OCI-LY3 (cell line): ENCODE measurements at regions not wholly inside any gene's neighbourhood (a gene's known extent, or its start where the extent isn't known, plus 50 kb on each side); places are given as distances from the start of the nearest gene placed in this dataset.

Source experiments
- H2AFZ ChIP-seq: fragments of 200-600, 300-600 bp; shearing (Covaris generic); 2 replicates; pipeline ENCODE4 v1.6.0; 2014; ENCODE audit warnings: antibody characterized with exemption, low read depth, low read length
- H3K27ac ChIP-seq: fragments of 200-600, 300-600 bp; sonication (generic); 2 replicates; pipeline ENCODE4 v1.5.1; 2014; ENCODE audit warnings: mild to moderate bottlenecking, low read length, moderate library complexity, mixed read lengths
- H3K27me3 ChIP-seq: fragments of 200-600, 300-600 bp; sonication (generic); 2 replicates; pipeline ENCODE4 v1.6.1; 2014; ENCODE audit warnings: low read depth, low read length, mixed read lengths
- H3K36me3 ChIP-seq: fragments of 200-600, 300-600 bp; sonication (generic); replicated peaks from 2 replicates; pipeline ENCODE3; 2014; ENCODE audit warnings: low read depth, low read length, mixed read lengths
- H3K4me1 ChIP-seq: fragments of 300-600, 200-600 bp; sonication (generic); 2 replicates; pipeline ENCODE4 v1.6.1; 2014; ENCODE audit warnings: low read length, mixed read lengths
- H3K4me2 ChIP-seq: fragments of 200-600, 300-600 bp; sonication (generic); 2 replicates; pipeline ENCODE4 v1.6.1; 2014; ENCODE audit warnings: low read length, mixed read lengths
- H3K4me3 ChIP-seq: fragments of 300-600, 200-600 bp; sonication (generic); 2 replicates; pipeline ENCODE4 v1.5.1; 2014; ENCODE audit warnings: antibody characterized with exemption, mild to moderate bottlenecking, low read length, moderate library complexity
- H3K79me2 ChIP-seq: fragments of 300-600, 200-600 bp; shearing (Covaris generic); 2 replicates; pipeline ENCODE4 v1.6.1; 2014; ENCODE audit warnings: mild to moderate bottlenecking, low read length, mixed read lengths
- H3K9ac ChIP-seq: fragments of 300-600, 200-600 bp; shearing (Covaris generic); 2 replicates; pipeline ENCODE4 v1.6.0; 2014; ENCODE audit warnings: mild to moderate bottlenecking, low read length, moderate library complexity
- H3K9me3 ChIP-seq: fragments of 200-600, 300-600 bp; shearing (Covaris generic); 2 replicates; pipeline ENCODE4 v1.6.1; 2014; ENCODE audit warnings: low read length, mixed read lengths; ENCODE audit not compliant: insufficient read depth
- H4K20me1 ChIP-seq: fragments of 200-600, 300-600 bp; sonication (generic); 2 replicates; pipeline ENCODE4 v1.6.1; 2016; ENCODE audit warnings: low read length, mixed read lengths; ENCODE audit not compliant: insufficient read depth
- EZH2phosphoT487 ChIP-seq: fragments of 200-600 bp; shearing (Covaris generic); IDR thresholded peaks from 2 replicates; pipeline ENCODE4 v1.6.1; 2018; ENCODE audit warnings: antibody characterized with exemption, mixed run types, low read depth
- TF ChIP-seq, protein P1 (sequence below): fragments of 200-600, 300-600 bp; sonication (generic); IDR thresholded peaks from 2 replicates; pipeline ENCODE4 v1.5.1; 2014; ENCODE audit warnings: antibody characterized with exemption, low read length, low read depth

DNA sequence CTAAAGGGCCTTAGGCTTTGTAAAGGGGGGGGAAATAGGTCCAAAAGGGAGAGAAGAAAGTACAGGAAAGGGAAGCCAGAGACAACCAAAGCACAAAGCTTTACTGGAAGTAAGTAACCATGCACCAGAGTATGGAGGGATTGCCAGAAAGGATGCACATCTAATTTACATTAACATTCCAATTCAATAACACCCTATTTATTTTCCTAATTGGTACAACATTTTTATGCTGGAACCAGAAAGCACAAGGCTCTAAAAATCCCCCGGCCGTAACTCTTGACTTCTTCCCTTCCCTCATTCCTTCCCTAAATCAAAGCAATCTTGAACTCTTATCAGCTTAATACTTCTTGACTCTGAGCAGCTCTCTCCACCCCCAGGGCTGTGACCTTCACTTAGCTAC is 400.0 kb upstream of the CELF2 start:
- no peak overlapping the region for H3K27ac ChIP-seq
- H3K9ac ChIP-seq, result no peak overlapping the region
- H3K4me3 ChIP-seq, result no peak overlapping the region
- no peaks in the 10 kb centered on the region for H4K20me1 ChIP-seq
- H3K79me2 ChIP-seq, result no peaks in the 10 kb centered on the region
- H3K27me3 ChIP-seq, result no peaks in the 10 kb centered on the region
- TF ChIP-seq EZH2phosphoT487, result no peak
- TF ChIP-seq, protein P1, sequence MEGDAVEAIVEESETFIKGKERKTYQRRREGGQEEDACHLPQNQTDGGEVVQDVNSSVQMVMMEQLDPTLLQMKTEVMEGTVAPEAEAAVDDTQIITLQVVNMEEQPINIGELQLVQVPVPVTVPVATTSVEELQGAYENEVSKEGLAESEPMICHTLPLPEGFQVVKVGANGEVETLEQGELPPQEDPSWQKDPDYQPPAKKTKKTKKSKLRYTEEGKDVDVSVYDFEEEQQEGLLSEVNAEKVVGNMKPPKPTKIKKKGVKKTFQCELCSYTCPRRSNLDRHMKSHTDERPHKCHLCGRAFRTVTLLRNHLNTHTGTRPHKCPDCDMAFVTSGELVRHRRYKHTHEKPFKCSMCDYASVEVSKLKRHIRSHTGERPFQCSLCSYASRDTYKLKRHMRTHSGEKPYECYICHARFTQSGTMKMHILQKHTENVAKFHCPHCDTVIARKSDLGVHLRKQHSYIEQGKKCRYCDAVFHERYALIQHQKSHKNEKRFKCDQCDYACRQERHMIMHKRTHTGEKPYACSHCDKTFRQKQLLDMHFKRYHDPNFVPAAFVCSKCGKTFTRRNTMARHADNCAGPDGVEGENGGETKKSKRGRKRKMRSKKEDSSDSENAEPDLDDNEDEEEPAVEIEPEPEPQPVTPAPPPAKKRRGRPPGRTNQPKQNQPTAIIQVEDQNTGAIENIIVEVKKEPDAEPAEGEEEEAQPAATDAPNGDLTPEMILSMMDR, result no peak
- no peak overlapping the region for H3K4me2 ChIP-seq
- no peaks in the 10 kb centered on the region for H3K9me3 ChIP-seq
- no peaks in the 10 kb centered on the region for H3K36me3 ChIP-seq
- H2AFZ ChIP-seq, result no peak overlapping the region
- no peaks in the 10 kb centered on the region for H3K4me1 ChIP-seq

DNA sequence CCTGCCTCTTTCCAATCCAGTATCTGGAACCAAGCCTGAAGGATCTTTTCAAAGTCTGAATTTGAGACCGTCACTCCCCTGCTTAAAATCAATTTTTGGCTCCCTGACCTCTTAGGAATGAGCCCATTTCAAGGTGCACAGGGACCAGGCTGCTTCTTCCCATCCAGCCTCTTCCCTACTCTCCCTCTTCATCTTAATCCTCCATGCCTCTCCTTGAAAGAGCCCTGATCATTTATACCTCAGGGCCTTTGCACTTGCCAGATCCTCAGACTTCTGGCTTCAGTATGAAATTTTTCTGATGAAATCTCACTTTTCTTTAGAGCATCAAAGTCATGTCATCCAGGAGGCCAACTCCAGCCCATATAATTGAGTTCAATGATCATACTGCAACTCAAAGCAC is 399.5 kb upstream of the CELF2 start:
- Histone ChIP-seq H3K4me3 (no peak overlapping the region), H3K4me1 (no peaks in the 10 kb centered on the region), H3K9ac (no peak overlapping the region), H4K20me1 (no peaks in the 10 kb centered on the region), H3K27ac (no peak overlapping the region), H3K79me2 (no peaks in the 10 kb centered on the region), H3K9me3 (no peaks in the 10 kb centered on the region), H3K36me3 (no peaks in the 10 kb centered on the region), H2AFZ (no peak overlapping the region), H3K4me2 (no peak overlapping the region), H3K27me3 (no peaks in the 10 kb centered on the region)
- no peak for TF ChIP-seq EZH2phosphoT487
- TF ChIP-seq, protein P1, result no peak

DNA sequence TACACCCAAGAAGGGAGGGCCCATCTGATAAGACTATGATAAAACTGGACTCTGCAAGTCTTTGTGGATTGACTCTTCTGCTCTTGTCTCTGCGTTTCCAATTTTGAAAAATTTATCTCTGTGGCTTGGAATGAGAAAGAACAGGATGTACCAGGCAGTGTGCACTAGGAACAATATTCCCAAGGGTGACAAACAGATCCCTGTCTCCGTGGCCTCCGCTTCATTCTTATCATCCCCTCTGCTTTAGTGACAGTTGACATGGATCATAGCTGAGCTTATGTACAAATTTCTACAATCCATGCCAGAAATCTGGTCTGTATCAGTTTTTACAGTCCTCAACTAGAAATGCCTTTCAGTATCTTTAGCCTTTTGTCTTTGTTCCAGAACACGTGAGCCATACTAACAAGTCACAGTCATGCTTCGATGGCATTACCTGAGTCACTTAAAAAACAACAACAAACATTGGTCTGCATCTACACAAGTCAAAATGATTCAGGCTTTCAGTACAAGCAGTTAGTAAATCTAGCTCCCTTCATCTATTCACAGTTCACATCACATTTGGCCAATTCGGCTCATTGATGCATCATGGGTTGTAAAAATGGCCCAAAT is 393.6 kb upstream of the CELF2 start:
- Histone ChIP-seq H3K4me3 (no peak overlapping the region), H2AFZ (no peak overlapping the region), H3K27me3 (no peaks in the 10 kb centered on the region), H3K4me2 (no peak overlapping the region), H3K4me1 (no peaks in the 10 kb centered on the region), H3K79me2 (no peaks in the 10 kb centered on the region), H3K36me3 (no peaks in the 10 kb centered on the region), H3K9ac (no peak overlapping the region), H3K9me3 (no peaks in the 10 kb centered on the region), H4K20me1 (no peaks in the 10 kb centered on the region), H3K27ac (no peak overlapping the region)
- no peak for TF ChIP-seq EZH2phosphoT487
- TF ChIP-seq, protein P1, result no peak

- TF ChIP-seq, protein P1, result no peak
- no peak for TF ChIP-seq EZH2phosphoT487
- Histone ChIP-seq H3K27ac (no peak overlapping the region), H3K79me2 (no peaks in the 10 kb centered on the region)
These were observed 393.1 kb upstream of the CELF2 start for GRCh38 chr10:10624567-10624962.

More at GRCh38 chr10:10624567-10624962, 393.1 kb upstream of the CELF2 start:
- Histone ChIP-seq H3K4me2 (no peak overlapping the region), H3K9me3 (no peaks in the 10 kb centered on the region), H3K4me1 (no peaks in the 10 kb centered on the region), H3K27me3 (no peaks in the 10 kb centered on the region), H3K36me3 (no peaks in the 10 kb centered on the region), H3K4me3 (no peak overlapping the region), H4K20me1 (no peaks in the 10 kb centered on the region), H2AFZ (no peak overlapping the region), H3K9ac (no peak overlapping the region)
